SK-N-SH (cell line): ENCODE measurements at regions not wholly inside any gene's neighbourhood (a gene's known extent, or its start where the extent isn't known, plus 50 kb on each side); places are given as distances from the start of the nearest gene placed in this dataset.

ENCODE experiments used
- CTCF ChIA-PET: fragments of 300-600, 350-600 bp; formaldehyde crosslinking; extraction: SDS; loops from one replicate; lab custom pipeline; 2021; lab: Yijun Ruan, JAX
- POLR2A ChIA-PET: fragments of 350-600 bp; sonication (Branson Sonifier 250); formaldehyde crosslinking; extraction: SDS; loops from one replicate; lab custom pipeline; 2020; ENCODE audit warnings: antibody characterized with exemption, inconsistent platforms; lab: Yijun Ruan, JAX
- DNase-seq: peaks from one replicate; pipeline ENCODE4 v3.0.0; 2012
- H2AFZ ChIP-seq: fragments of 200-600 bp; sonication (generic); 2 replicates; pipeline ENCODE4 v1.8.1; 2016; ENCODE audit warnings: antibody characterized with exemption, mild to moderate bottlenecking, low read depth
- H3F3A ChIP-seq: fragments of 200-600 bp; sonication (generic); replicated peaks from 2 replicates; pipeline ENCODE3; 2016; ENCODE audit warnings: antibody characterized with exemption, mild to moderate bottlenecking; ENCODE audit not compliant: insufficient read depth
- H3K27ac ChIP-seq, 2 experiments: fragments of 200-500 bp in 1 of 2; fragments of 200-600 bp in 1 of 2; sonication (Bioruptor generic) in 1 of 2; sonication (generic), shearing (Covaris generic) in 1 of 2; 2 replicates each; pipeline versions ENCODE4 v1.5.1 to v1.6.1; 2014 to 2016; ENCODE audit warnings: low read depth in 2 of 2, inconsistent platforms in 1 of 2, low read length in 1 of 2, mild to moderate bottlenecking in 1 of 2, mixed read lengths in 1 of 2
- H3K27me3 ChIP-seq: fragments of 200-600 bp; sonication (generic), shearing (Covaris generic); 2 replicates; pipeline ENCODE4 v1.6.1; 2016; ENCODE audit warnings: mixed run types; ENCODE audit not compliant: insufficient read depth
- H3K36me3 ChIP-seq, 2 experiments: fragments of 200-500 bp in 1 of 2; fragments of 200-600 bp in 1 of 2; sonication (Bioruptor generic) in 1 of 2; sonication (generic) in 1 of 2; replicated peaks in 1 of 2; 2 replicates each; pipeline versions ENCODE3 to v1.5.1; 2014 to 2016; ENCODE audit warnings: low read length in 1 of 2, mild to moderate bottlenecking in 1 of 2; ENCODE audit not compliant: insufficient read depth in 2 of 2, control insufficient read depth in 1 of 2
- H3K4me1 ChIP-seq, 2 experiments: fragments of 200-500 bp in 1 of 2; fragments of 200-600 bp in 1 of 2; sonication (Bioruptor generic) in 1 of 2; sonication (generic), shearing (Covaris generic) in 1 of 2; 2 replicates each; pipeline versions ENCODE4 v1.5.1 to v1.6.1; 2014 to 2016; ENCODE audit warnings: low read depth in 1 of 2, low read length in 1 of 2, mixed run types in 1 of 2; ENCODE audit not compliant: insufficient read depth in 2 of 2, control insufficient read depth in 1 of 2
- H3K4me2 ChIP-seq: fragments of 200-600 bp; sonication (generic), shearing (Covaris generic); 2 replicates; pipeline ENCODE4 v1.6.1; 2017; ENCODE audit warnings: mixed run types
- H3K4me3 ChIP-seq, 2 experiments: fragments of 200-500 bp in 1 of 2; fragments of 200-600 bp in 1 of 2; sonication (Bioruptor generic) in 1 of 2; sonication (generic), shearing (Covaris generic) in 1 of 2; 2 replicates each; pipeline versions ENCODE4 v1.5.1 to v1.8.1; 2014 to 2016; ENCODE audit warnings: low read depth in 2 of 2, inconsistent platforms in 1 of 2, low read length in 1 of 2, mild to moderate bottlenecking in 1 of 2, mixed read lengths in 1 of 2, moderate library complexity in 1 of 2
- H3K79me2 ChIP-seq: fragments of 200-600 bp; sonication (generic); 2 replicates; pipeline ENCODE4 v1.8.1; 2017; ENCODE audit warnings: mild to moderate bottlenecking; ENCODE audit not compliant: insufficient read depth
- H3K9ac ChIP-seq: fragments of 200-600 bp; sonication (generic); 2 replicates; pipeline ENCODE4 v1.6.1; 2017; ENCODE audit warnings: mixed run types
- H3K9me2 ChIP-seq: fragments of 200-600 bp; sonication (generic); 2 replicates; pipeline ENCODE4 v1.6.1; 2017; ENCODE audit warnings: mixed run types
- H3K9me3 ChIP-seq: fragments of 200-600 bp; sonication (generic); 2 replicates; pipeline ENCODE4 v1.6.1; 2017; ENCODE audit warnings: mixed run types, mild to moderate bottlenecking, moderate library complexity
- H4K20me1 ChIP-seq: fragments of 200-600 bp; sonication (generic); 2 replicates; pipeline ENCODE4 v1.6.1; 2017; ENCODE audit warnings: mild to moderate bottlenecking, mixed run types; ENCODE audit not compliant: insufficient read depth
- CHD2 ChIP-seq: fragments of 150-350 bp; IDR thresholded peaks from 2 replicates; pipeline ENCODE4 v1.6.1; 2018; ENCODE audit warnings: low read length; ENCODE audit not compliant: partially characterized antibody
- CTCF ChIP-seq: fragments of 200-600 bp; sonication (generic); IDR thresholded peaks from 2 replicates; pipeline ENCODE4 v1.6.1; 2017; ENCODE audit warnings: antibody characterized with exemption, mild to moderate bottlenecking, moderate library complexity
- EZH2phosphoT487 ChIP-seq: fragments of 200-600 bp; sonication (generic); IDR thresholded peaks from 2 replicates; pipeline ENCODE4 v1.6.1; 2017; ENCODE audit warnings: low read depth, mixed run types, mild to moderate bottlenecking, antibody characterized with exemption, moderate library complexity, borderline replicate concordance
- FOSL2 ChIP-seq: IDR thresholded peaks from 2 replicates; pipeline ENCODE4 v1.4.0; 2012; ENCODE audit warnings: low read depth, mild to moderate bottlenecking, moderate library complexity, borderline replicate concordance
- FOXJ3 ChIP-seq: sonication (generic); formaldehyde crosslinking; IDR thresholded peaks from 2 replicates; pipeline ENCODE4 v1.5.1; 2020; ENCODE audit warnings: mild to moderate bottlenecking, missing genetic modification reagents
- FOXM1 ChIP-seq: IDR thresholded peaks from 2 replicates; pipeline ENCODE4 v1.4.0; 2012; ENCODE audit warnings: low read depth, mild to moderate bottlenecking
- GATA2 ChIP-seq: sonication (generic); formaldehyde crosslinking; IDR thresholded peaks from 2 replicates; pipeline ENCODE4 v1.5.0; 2020; ENCODE audit warnings: mild to moderate bottlenecking, missing genetic modification reagents
- JUND ChIP-seq: IDR thresholded peaks from 2 replicates; pipeline ENCODE4 v1.4.0; 2012
- MAX ChIP-seq: IDR thresholded peaks from 2 replicates; pipeline ENCODE4 v1.4.0; 2012; ENCODE audit warnings: low read depth
- MXI1 ChIP-seq: IDR thresholded peaks from 2 replicates; pipeline ENCODE4 v1.6.1; 2012; ENCODE audit warnings: mild to moderate bottlenecking, low read depth, low read length, improper control_type of control experiment
- NRF1 ChIP-seq: IDR thresholded peaks from 2 replicates; pipeline ENCODE4 v1.6.1; 2012; ENCODE audit warnings: low read depth, mild to moderate bottlenecking, low read length
- RAD21 ChIP-seq: IDR thresholded peaks from 2 replicates; pipeline ENCODE4 v1.6.1; 2012; ENCODE audit warnings: mild to moderate bottlenecking, low read length
- REST ChIP-seq: IDR thresholded peaks from 2 replicates; pipeline ENCODE4 v1.6.1; 2012; ENCODE audit warnings: mild to moderate bottlenecking, low read depth, low read length, moderate library complexity
- RFX5 ChIP-seq: IDR thresholded peaks from 2 replicates; pipeline ENCODE4 v1.6.1; 2012; ENCODE audit warnings: mild to moderate bottlenecking, improper control_type of control experiment, low read length
- RXRA ChIP-seq: IDR thresholded peaks from 2 replicates; pipeline ENCODE4 v1.4.0; 2012; ENCODE audit warnings: low read depth, mild to moderate bottlenecking, borderline replicate concordance
- TCF12 ChIP-seq: IDR thresholded peaks from 2 replicates; pipeline ENCODE4 v1.4.0; 2012
- TEAD4 ChIP-seq: IDR thresholded peaks from 2 replicates; pipeline ENCODE4 v1.4.0; 2012; ENCODE audit warnings: mild to moderate bottlenecking, borderline replicate concordance; ENCODE audit not compliant: insufficient read depth
- USF2 ChIP-seq: fragments of 150-350 bp; IDR thresholded peaks from 2 replicates; pipeline ENCODE4 v1.6.1; 2017; ENCODE audit warnings: antibody characterized with exemption, low read length, low read depth, borderline replicate concordance
- YY1 ChIP-seq: IDR thresholded peaks from 2 replicates; pipeline ENCODE4 v1.4.0; 2012; ENCODE audit warnings: low read depth, mild to moderate bottlenecking
- ZBTB33 ChIP-seq: IDR thresholded peaks from 2 replicates; pipeline ENCODE4 v1.4.0; 2012; ENCODE audit warnings: low read depth, borderline replicate concordance

GRCh38 chr4:126086041-126086440, 771.3 kb downstream of the FAT4 start (continued):
- TF ChIP-seq RFX5 (no peak), FOXJ3 (CRISPR knock-in tag) (no peak), USF2 (no peak), NRF1 (no peak), YY1 (no peak), TEAD4 (no peak), GATA2 (CRISPR knock-in tag) (no peak)

- no peak for DNase-seq
- no peak for TF ChIP-seq RXRA
- no peak for TF ChIP-seq TCF12
- TF ChIP-seq CTCF: no peak
- TF ChIP-seq MAX: no peak
- TF ChIP-seq FOXM1: no peak
- no peak for TF ChIP-seq CHD2
- TF ChIP-seq REST: no peak
- no peak for TF ChIP-seq MXI1
- no peak for TF ChIP-seq FOXJ3 (CRISPR knock-in tag)
- no peak for TF ChIP-seq ZBTB33
- no peak for TF ChIP-seq EZH2phosphoT487
- no peak for TF ChIP-seq JUND
- no peak for TF ChIP-seq TEAD4
- TF ChIP-seq GATA2 (CRISPR knock-in tag): no peak
- no peak for TF ChIP-seq RAD21
- TF ChIP-seq FOSL2: no peak
- no peak for TF ChIP-seq USF2
- Histone ChIP-seq H3F3A (no peaks in the 10 kb centered on the region), H3K9me2 (no peaks in the 10 kb centered on the region), H3K27me3 (no peaks in the 10 kb centered on the region), H3K27ac (no peak overlapping the region), H3K4me2 (no peak overlapping the region), H2AFZ (no peak overlapping the region), H3K36me3 (no peaks in the 10 kb centered on the region), H3K9me3 (no peaks in the 10 kb centered on the region), H3K4me1 (no peaks in the 10 kb centered on the region), H3K9ac (no peak overlapping the region), H3K4me3 (no peak overlapping the region), H4K20me1 (no peaks in the 10 kb centered on the region), H3K79me2 (no peaks in the 10 kb centered on the region)
- POLR2A ChIA-PET: no interaction called here
- CTCF ChIA-PET: no interaction called here
Observed at GRCh38 chr4:126087101-126087500, 772.3 kb downstream of the FAT4 start.
